ENCODE measurements at regions not wholly inside any gene's neighbourhood (a gene's known extent, or its start where the extent isn't known, plus 50 kb on each side); places are given as distances from the start of the nearest gene placed in this dataset.

GRCh38 chr11:16441461-16441860 is 85.1 kb upstream of the SOX6 start:
- no peak for DNase-seq

GRCh38 chr11:16440136-16440535 is 83.8 kb upstream of the SOX6 start:
- DNase-seq, result no peak

GRCh38 chr11:16434036-16434435 is 77.7 kb upstream of the SOX6 start:
- DNase-seq, result no peak

- DNase-seq, result no peak
Observed at GRCh38 chr11:16430674-16431073, 74.3 kb upstream of the SOX6 start.

- DNase-seq, result no peak
Observed at GRCh38 chr11:16421826-16422225, 65.5 kb upstream of the SOX6 start.

- no peak for DNase-seq
Observed at GRCh38 chr11:16418428-16419097, 62.2 kb upstream of the SOX6 start.

GRCh38 chr11:16412525-16413172 is 56.3 kb upstream of the SOX6 start:
- no peak for DNase-seq

GRCh38 chr11:16410479-16410878 is 54.1 kb upstream of the SOX6 start:
- DNase-seq, result no peak

- DNase-seq, result no peak
Observed at GRCh38 chr11:16408619-16409018, 52.3 kb upstream of the SOX6 start.

GRCh38 chr11:16406226-16406625 is 49.9 kb upstream of the SOX6 start:
- no peak for DNase-seq

Data from nucleus accumbens (tissue), 56 donors.